Lower leg skin (tissue), 4 donors: ENCODE measurements at regions not wholly inside any gene's neighbourhood (a gene's known extent, or its start where the extent isn't known, plus 50 kb on each side); places are given as distances from the start of the nearest gene placed in this dataset.
"Not testable (repeated sequence)": the region's sequence is repeated elsewhere in the genome, so short reads cannot be mapped to it uniquely, and the experiment has no call there.

Source experiments
- DNase-seq, 2 donors: peaks; one replicate each; pipeline ENCODE4 v3.0.0-alpha.2; 2019; ENCODE audit warnings: low spot score in 2 of 2
- H3K4me3 ChIP-seq: fragments of 200-600 bp; sonication (generic); 2 replicates; pipeline ENCODE4 v1.5.1; 2017; ENCODE audit warnings: mild to moderate bottlenecking, low read depth; ENCODE audit not compliant: poor library complexity, severe bottlenecking
- CTCF ChIP-seq, 3 donors: fragments of 450-650 bp; IDR thresholded peaks; one replicate each; pipeline ENCODE4 v1.5.1; 2016; ENCODE audit warnings: antibody characterized with exemption in 3 of 3, mild to moderate bottlenecking in 3 of 3, moderate library complexity in 2 of 3
- POLR2A ChIP-seq, 2 donors: fragments of 450-650 bp; IDR thresholded peaks; one replicate each; pipeline ENCODE4 v1.6.1; 2016 to 2017; ENCODE audit warnings: antibody characterized with exemption in 2 of 2, mild to moderate bottlenecking in 1 of 2, moderate library complexity in 1 of 2
- WGBS, 2 donors: methylation state at CpG; one replicate each; pipeline ENCODE4 v1.1.5; 2018; 5-methylcytosine and 5-hydroxymethylcytosine counted together
- intact Hi-C: fragments of 100-400 bp; cut with DNase I; formaldehyde crosslinking; loops from one replicate; pipeline ENCODE4 v1.15.0; 2023; ENCODE audit warnings: low total_unique reads

- DNase-seq = no peak
- no peak overlapping the region for H3K4me3 ChIP-seq
- TF ChIP-seq CTCF (IDR thresholded peaks at IDR 0.05) = no peak
- intact Hi-C loops = no loop called here
- 65 to 74% methylated on average over 2 of the region's 2 CpGs for WGBS, 2 donors
Measured at GRCh38 chr4:112823606-112824005, 186.7 kb downstream of the LARP7 start.

DNA sequence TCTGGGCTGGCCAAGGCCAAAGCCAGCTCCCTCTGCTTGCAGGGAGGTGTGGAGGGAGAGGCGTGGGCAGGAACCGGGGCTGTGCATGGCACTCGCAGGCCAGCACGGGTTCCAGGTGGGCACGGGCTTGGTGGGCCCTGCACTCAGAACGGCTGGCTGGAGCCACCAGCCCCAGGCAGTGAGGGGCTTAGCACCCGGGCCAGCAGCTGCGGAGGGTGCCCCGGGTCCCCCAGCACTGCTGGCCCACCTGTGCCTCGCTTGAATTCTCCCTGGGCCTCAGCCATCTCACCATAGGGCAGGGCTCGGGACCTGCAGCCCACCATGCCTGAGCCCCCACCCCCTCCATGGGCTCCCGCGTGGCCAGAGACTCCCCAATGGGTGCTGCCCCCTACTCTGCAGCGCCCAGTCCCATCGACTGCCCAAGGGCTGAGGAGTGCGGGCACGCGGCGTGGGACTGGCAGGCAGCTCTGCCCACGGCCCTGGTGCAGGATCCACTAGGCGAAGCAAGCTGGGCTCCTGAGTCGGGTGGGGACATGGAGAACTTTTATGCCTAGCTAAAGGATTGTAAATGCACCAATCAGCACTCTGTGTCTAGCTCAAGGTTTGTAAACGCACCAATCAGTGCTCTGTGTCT is 193.9 kb downstream of the LARP7 start:
- no peak for DNase-seq
- 92 to 97% methylated on average over 16 to 19 of the region's 23 CpGs for WGBS, 2 donors
- TF ChIP-seq POLR2A (IDR thresholded peaks at IDR 0.05) = no peak
- no peak for TF ChIP-seq CTCF (IDR thresholded peaks at IDR 0.05)

DNA sequence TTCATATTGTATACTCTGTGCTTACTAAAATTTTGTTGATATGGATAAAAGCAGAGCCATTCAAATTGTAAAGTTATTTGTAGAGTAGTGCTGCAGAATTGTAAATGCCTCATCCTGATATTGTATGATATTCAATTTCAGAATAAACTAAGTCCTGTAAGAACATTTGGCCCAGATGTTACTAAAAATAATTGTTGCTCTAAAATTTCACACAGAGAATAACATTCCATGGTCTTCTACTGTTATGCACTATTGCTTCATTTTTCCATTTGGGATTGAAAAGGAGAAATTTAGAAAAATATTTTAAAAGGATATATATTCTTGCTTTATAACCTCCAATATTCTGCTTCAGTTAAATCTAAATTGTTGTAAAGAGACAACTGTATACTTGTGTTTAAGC is 195.6 kb downstream of the LARP7 start:
- H3K4me3 ChIP-seq = no peak overlapping the region
- no peak for DNase-seq
- TF ChIP-seq CTCF (IDR thresholded peaks at IDR 0.05) (no peak), POLR2A (IDR thresholded peaks at IDR 0.05) (no peak)
- intact Hi-C loops = no loop called here

More for the DNA sequence above, 193.9 kb downstream of the LARP7 start:
- intact Hi-C loops = no loop called here
- no peak overlapping the region for H3K4me3 ChIP-seq

GRCh38 chr4:112836895-112837294 is 200.0 kb downstream of the LARP7 start:
- H3K4me3 ChIP-seq = no peak overlapping the region
- intact Hi-C loops = no loop called here
- no peak for DNase-seq
- TF ChIP-seq POLR2A (IDR thresholded peaks at IDR 0.05) = no peak
- no peak for TF ChIP-seq CTCF (IDR thresholded peaks at IDR 0.05)
- 0 to 71% methylated on average over 1 of the region's 1 CpG for WGBS, 2 donors

GRCh38 chr4:112838015-112838414 is 201.1 kb downstream of the LARP7 start:
- intact Hi-C loops, DNase-seq, H3K4me3 ChIP-seq: not testable (repeated sequence)
- 76 to 83% methylated on average over 1 of the region's 1 CpG for WGBS, 2 donors

DNA sequence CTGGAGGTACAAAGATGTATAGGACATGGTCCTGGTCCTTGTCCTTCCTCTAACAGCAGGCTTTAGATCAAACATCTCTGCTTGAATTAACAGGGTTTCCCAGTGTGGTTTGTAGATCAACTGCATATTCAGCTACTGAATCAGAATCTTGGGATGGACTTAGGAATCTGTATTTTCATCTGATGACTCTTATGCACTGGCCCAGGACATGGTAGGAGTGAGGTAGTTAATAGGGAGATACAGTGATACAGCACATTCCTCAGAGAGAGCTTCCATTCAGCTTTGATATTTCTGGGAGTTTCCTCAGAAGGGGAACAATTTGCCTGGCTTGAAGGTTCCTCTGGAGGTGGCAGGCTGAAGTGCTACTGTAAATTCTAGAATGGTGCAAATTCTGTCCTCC is 203.1 kb downstream of the LARP7 start:
- intact Hi-C loops = no loop called here
- DNase-seq = no peak
- no peak for TF ChIP-seq CTCF (IDR thresholded peaks at IDR 0.05)
- H3K4me3 ChIP-seq = no peak overlapping the region
